DMS114 treated with DMSO at 0.1 percent for 48 hours (cell line): ENCODE measurements at regions not wholly inside any gene's neighbourhood (a gene's known extent, or its start where the extent isn't known, plus 50 kb on each side); places are given as distances from the start of the nearest gene placed in this dataset.

ENCODE experiments used
- DNase-seq: peaks from one replicate; lab custom pipeline; 2025; ENCODE audit not compliant: unreplicated experiment; lab: John Stamatoyannopoulos, UW

GRCh38 chr17:36755586-36755985 is 154.2 kb downstream of the MRM1 start:
- DNase-seq, result peak; percentile 4

GRCh38 chr17:36756695-36757094 is 155.3 kb downstream of the MRM1 start:
- no peak for DNase-seq

GRCh38 chr17:36760425-36760824 is 159.0 kb downstream of the MRM1 start:
- DNase-seq, result no peak

GRCh38 chr17:36761203-36761950 is 160.0 kb downstream of the MRM1 start:
- no peak for DNase-seq

GRCh38 chr17:36765436-36766043 is 164.2 kb downstream of the MRM1 start:
- DNase-seq, result no peak

- no peak for DNase-seq
These were observed 167.0 kb downstream of the MRM1 start for GRCh38 chr17:36768394-36768793.

GRCh38 chr17:36773039-36773438 is 164.2 kb upstream of the LHX1 start:
- DNase-seq, result no peak

- no peak for DNase-seq
These were observed 160.2 kb upstream of the LHX1 start for GRCh38 chr17:36777118-36777517.

GRCh38 chr17:36778448-36778847 is 158.8 kb upstream of the LHX1 start:
- DNase-seq, result no peak

- no peak for DNase-seq
These were observed 157.7 kb upstream of the LHX1 start for GRCh38 chr17:36779550-36779949.

GRCh38 chr17:36784633-36785032 is 152.6 kb upstream of the LHX1 start:
- DNase-seq, result no peak

GRCh38 chr17:36786867-36787266 is 150.4 kb upstream of the LHX1 start:
- no peak for DNase-seq

- DNase-seq, result no peak
These were observed 145.9 kb upstream of the LHX1 start for GRCh38 chr17:36791150-36791941.

GRCh38 chr17:36791942-36792475 is 145.3 kb upstream of the LHX1 start:
- DNase-seq, result no peak

- DNase-seq, result no peak
These were observed 144.4 kb upstream of the LHX1 start for GRCh38 chr17:36792849-36793248.

GRCh38 chr17:36793976-36794375 is 143.3 kb upstream of the LHX1 start:
- DNase-seq, result no peak

- DNase-seq, result no peak
These were observed 129.6 kb upstream of the LHX1 start for GRCh38 chr17:36807496-36808179.

GRCh38 chr17:36808180-36808661 is 129.1 kb upstream of the LHX1 start:
- no peak for DNase-seq

GRCh38 chr17:36812762-36813161 is 124.5 kb upstream of the LHX1 start:
- DNase-seq, result no peak

- DNase-seq, result no peak
These were observed 123.9 kb upstream of the LHX1 start for GRCh38 chr17:36813357-36813756.

- no peak for DNase-seq
These were observed 123.2 kb upstream of the LHX1 start for GRCh38 chr17:36813957-36814563.
